ENCODE measurements at regions not wholly inside any gene's neighbourhood (a gene's known extent, or its start where the extent isn't known, plus 50 kb on each side); places are given as distances from the start of the nearest gene placed in this dataset.

DNA sequence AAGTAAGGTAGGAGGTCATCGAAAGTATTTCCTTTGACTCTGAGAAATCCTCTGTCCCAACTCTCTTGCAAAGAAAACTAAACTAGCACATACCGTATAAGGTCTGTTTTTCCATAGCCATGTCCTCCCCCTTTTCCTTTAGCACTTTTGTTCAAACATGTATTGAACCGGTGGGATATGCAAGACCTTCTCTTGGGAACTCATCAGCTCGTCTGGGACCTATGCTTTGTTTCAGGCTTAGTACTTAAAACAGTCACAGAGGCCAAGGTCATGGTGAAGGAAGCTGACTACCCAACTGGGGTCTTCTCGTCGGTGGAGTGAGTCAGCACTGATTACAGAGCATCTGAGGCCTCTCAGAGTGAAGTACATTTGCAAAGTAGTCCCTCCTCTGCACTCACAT is 185.0 kb downstream of the ZBTB18 start:
- TF ChIP-seq CTCF (IDR thresholded peaks at IDR 0.05; ENCODE audit: low read depth, low read length, poor library complexity, severe bottlenecking) = no peak
- no peak for TF ChIP-seq EZH2phosphoT487 (IDR thresholded peaks at IDR 0.05; ENCODE audit: borderline replicate concordance, low read length)
